ENCODE measurements at regions not wholly inside any gene's neighbourhood (a gene's known extent, or its start where the extent isn't known, plus 50 kb on each side); places are given as distances from the start of the nearest gene placed in this dataset.

GRCh38 chr10:50997461-50997860, 76.8 kb upstream of the PRKG1 start:
- TF ChIP-seq ZNF565 (CRISPR knock-in tag; conservative IDR thresholded peaks at IDR 0.05; ENCODE audit: low read depth) (no peak), ZC3H10 (CRISPR knock-in tag; IDR thresholded peaks at IDR 0.05) (no peak), PPARA (CRISPR knock-in tag; IDR thresholded peaks at IDR 0.05; ENCODE audit: borderline replicate concordance) (no peak), PATZ1 (CRISPR knock-in tag; IDR thresholded peaks at IDR 0.05; ENCODE audit: borderline replicate concordance) (no peak), ZFP30 (CRISPR knock-in tag; IDR thresholded peaks at IDR 0.05) (no peak), OSR1 (CRISPR knock-in tag; IDR thresholded peaks at IDR 0.05) (no peak)
- TF ChIP-seq, protein P1, sequence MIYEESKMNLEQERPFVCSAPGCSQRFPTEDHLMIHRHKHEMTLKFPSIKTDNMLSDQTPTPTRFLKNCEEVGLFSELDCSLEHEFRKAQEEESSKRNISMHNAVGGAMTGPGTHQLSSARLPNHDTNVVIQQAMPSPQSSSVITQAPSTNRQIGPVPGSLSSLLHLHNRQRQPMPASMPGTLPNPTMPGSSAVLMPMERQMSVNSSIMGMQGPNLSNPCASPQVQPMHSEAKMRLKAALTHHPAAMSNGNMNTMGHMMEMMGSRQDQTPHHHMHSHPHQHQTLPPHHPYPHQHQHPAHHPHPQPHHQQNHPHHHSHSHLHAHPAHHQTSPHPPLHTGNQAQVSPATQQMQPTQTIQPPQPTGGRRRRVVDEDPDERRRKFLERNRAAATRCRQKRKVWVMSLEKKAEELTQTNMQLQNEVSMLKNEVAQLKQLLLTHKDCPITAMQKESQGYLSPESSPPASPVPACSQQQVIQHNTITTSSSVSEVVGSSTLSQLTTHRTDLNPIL (CRISPR knock-in tag; IDR thresholded peaks at IDR 0.05; ENCODE audit: low read depth): no peak

Measured in SK-N-SH treated with all-trans-retinoic acid at 6 μM for 48 hours (cell line).